ENCODE measurements at regions not wholly inside any gene's neighbourhood (a gene's known extent, or its start where the extent isn't known, plus 50 kb on each side); places are given as distances from the start of the nearest gene placed in this dataset.

DNA sequence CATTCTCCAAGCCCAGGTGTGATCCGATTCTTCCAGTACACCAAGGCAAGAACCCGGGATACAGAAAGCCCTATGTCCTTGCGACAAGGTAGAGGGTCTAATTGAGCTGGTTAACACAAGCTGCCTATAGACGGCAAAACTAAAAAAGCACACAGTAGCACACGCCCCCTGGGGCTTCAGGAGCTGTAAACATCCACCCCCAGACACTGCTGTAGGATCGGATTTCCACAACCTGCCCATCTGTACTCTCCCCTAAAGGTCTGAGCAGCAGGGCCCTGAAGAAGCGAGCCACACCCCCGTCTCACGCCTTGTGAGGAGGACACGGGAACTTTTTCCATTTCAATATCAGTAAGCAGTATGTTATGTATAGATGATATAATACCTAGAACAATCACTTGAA lies 624.7 kb downstream of the BUD13 start:
- TF ChIP-seq, protein P1, sequence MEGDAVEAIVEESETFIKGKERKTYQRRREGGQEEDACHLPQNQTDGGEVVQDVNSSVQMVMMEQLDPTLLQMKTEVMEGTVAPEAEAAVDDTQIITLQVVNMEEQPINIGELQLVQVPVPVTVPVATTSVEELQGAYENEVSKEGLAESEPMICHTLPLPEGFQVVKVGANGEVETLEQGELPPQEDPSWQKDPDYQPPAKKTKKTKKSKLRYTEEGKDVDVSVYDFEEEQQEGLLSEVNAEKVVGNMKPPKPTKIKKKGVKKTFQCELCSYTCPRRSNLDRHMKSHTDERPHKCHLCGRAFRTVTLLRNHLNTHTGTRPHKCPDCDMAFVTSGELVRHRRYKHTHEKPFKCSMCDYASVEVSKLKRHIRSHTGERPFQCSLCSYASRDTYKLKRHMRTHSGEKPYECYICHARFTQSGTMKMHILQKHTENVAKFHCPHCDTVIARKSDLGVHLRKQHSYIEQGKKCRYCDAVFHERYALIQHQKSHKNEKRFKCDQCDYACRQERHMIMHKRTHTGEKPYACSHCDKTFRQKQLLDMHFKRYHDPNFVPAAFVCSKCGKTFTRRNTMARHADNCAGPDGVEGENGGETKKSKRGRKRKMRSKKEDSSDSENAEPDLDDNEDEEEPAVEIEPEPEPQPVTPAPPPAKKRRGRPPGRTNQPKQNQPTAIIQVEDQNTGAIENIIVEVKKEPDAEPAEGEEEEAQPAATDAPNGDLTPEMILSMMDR (IDR thresholded peaks at IDR 0.05), result no peak
- TF ChIP-seq POLR2AphosphoS5 (IDR thresholded peaks at IDR 0.05) (no peak), POLR2A (IDR thresholded peaks at IDR 0.05) (no peak)
